GM18861 (cell line): ENCODE measurements at regions not wholly inside any gene's neighbourhood (a gene's known extent, or its start where the extent isn't known, plus 50 kb on each side); places are given as distances from the start of the nearest gene placed in this dataset.
"Not testable (repeated sequence)": the region's sequence is repeated elsewhere in the genome, so short reads cannot be mapped to it uniquely, and the experiment has no call there.

ENCODE experiments used
- ATAC-seq: cut with Tn5 transposase; IDR thresholded peaks from one replicate; pipeline ENCODE4 v1.9.1; 2021; ENCODE audit not compliant: unreplicated experiment

- ATAC-seq = no peak
Measured at GRCh38 chr13:71018544-71018943, 848.5 kb downstream of the DACH1 start.

- ATAC-seq = no peak
Measured at GRCh38 chr13:71017607-71018006, 849.4 kb downstream of the DACH1 start.

DNA sequence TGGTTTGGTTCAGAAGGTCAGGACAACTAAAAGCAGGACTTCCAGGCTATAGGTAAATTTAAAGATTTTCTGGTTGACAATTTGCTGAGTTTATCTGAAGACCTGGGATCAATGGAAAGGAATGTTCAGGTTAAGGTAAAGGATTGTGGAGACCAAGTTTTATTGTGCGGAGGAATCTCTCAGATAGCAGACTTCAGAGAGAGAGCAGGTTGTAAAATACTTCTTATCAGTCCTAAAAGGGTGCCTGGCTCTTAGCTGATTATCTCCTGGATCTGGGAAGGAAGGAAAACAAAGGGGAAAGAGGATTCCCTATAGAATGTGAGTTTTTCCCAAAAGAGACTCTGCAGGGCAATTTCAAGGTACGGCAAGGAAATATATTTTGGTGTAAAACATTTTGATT lies 851.5 kb downstream of the DACH1 start:
- no peak for ATAC-seq

- no peak for ATAC-seq
Measured at GRCh38 chr13:71015021-71015420, 852.0 kb downstream of the DACH1 start.

- ATAC-seq = no peak
Measured at GRCh38 chr13:71005919-71006318, 861.1 kb downstream of the DACH1 start.

DNA sequence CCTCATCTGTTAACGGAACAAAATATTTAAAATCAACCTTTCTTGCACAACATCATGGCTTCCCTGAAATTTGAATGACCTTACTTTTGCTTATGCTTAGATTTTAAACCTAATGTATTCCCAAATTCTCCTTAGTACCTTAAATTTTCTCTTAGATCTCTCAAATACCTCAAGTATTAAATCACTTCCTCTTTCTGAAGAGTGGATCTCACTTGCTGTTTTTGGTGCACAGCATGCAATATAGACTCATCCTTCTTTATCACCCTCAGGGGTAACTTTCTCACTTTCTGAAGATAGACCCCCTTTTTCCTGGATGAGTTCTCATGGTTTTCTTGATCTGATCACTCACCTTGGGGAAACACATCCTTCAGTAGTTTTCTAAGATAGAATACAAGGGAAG lies 871.7 kb downstream of the DACH1 start:
- no peak for ATAC-seq

DNA sequence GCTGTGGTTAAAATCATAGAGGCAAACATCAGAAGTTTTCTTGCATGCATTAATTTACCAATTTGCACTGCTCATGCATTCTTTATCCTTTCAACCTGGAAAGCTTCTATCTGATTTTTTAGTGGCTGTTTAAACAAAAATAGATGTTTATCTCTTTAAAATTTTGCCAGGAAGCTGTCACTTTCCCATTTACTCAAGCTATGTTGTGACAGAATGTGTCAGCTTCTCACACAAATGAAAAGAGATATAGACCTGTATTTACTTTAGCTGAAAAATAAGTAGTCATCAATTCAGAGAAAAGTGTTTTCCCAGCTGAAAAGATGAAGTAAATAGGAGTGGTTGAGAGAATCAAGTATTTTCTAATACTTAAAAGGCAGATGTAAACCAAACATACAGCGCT lies 872.8 kb downstream of the DACH1 start:
- no peak for ATAC-seq

- ATAC-seq = no peak
Measured at GRCh38 chr13:70987043-70987442, 878.8 kb upstream of the KLHL1 start.

DNA sequence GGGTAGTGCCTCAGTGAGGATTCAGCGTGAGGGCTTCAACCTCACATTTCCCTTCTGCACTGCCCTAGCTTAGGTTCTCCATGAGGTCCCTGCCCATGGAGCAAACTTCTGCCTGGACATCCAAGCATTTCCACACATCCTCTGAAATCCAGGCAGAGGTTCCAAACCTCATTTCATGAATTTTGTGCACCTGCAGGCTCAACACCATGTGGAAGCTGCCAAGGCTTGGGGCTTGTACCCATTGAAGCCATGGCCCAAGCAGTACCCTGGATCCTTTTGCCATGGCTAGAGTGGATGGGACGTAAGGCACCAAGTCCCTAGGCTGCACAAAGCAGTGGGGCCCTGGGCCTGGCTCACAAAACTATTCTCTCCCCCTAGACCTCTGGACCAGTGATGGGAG lies 877.1 kb upstream of the KLHL1 start:
- no peak for ATAC-seq

- ATAC-seq = not testable (repeated sequence)
Measured at GRCh38 chr13:70981219-70981618, 873.0 kb upstream of the KLHL1 start.

- no peak for ATAC-seq
Measured at GRCh38 chr13:70969321-70969720, 861.1 kb upstream of the KLHL1 start.

- no peak for ATAC-seq
Measured at GRCh38 chr13:70967564-70967963, 859.3 kb upstream of the KLHL1 start.

GRCh38 chr13:70964874-70965273 lies 856.6 kb upstream of the KLHL1 start:
- ATAC-seq = no peak

DNA sequence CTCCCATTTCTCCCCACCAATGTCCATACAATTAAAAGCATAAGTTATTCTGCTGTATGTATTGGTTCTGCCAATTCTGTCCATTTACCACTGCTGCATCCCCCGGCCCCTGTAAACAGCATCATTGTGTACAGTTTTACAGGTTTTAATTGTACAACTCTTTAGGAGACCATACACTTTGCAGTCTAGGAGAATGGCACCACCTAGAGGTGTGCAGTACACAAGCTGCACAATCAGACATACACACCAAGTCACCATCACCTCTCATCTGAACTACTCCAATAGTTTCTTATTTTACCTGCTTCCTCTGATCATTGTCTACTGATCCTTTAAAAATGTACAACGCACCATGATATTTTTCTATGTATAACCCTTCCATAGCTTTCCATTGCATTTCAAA lies 855.9 kb upstream of the KLHL1 start:
- no peak for ATAC-seq

- no peak for ATAC-seq
Measured at GRCh38 chr13:70960841-70961443, 852.7 kb upstream of the KLHL1 start.

- ATAC-seq = no peak
Measured at GRCh38 chr13:70959035-70959775, 851.0 kb upstream of the KLHL1 start.

- ATAC-seq = no peak
Measured at GRCh38 chr13:70955887-70956286, 847.6 kb upstream of the KLHL1 start.

DNA sequence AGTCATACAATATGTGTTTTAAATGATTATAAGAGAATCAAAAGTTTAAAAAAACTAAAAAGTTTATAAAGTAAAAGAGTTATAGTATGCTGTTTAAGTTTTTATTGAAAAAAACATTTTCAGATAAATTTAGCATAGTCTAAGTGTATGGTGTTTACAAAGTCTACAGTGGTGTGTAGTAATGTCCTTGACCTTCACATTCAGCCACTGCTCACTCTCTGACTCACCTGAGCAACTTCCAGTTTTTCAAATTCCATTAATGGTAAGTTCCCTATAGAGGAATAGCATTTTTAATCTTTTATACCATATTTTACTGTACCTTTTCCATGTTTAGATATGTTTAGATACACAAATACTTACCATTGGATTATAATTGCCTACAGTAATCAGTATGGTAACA lies 842.4 kb upstream of the KLHL1 start:
- ATAC-seq = no peak

GRCh38 chr13:70945506-70945905 lies 837.3 kb upstream of the KLHL1 start:
- ATAC-seq = no peak

DNA sequence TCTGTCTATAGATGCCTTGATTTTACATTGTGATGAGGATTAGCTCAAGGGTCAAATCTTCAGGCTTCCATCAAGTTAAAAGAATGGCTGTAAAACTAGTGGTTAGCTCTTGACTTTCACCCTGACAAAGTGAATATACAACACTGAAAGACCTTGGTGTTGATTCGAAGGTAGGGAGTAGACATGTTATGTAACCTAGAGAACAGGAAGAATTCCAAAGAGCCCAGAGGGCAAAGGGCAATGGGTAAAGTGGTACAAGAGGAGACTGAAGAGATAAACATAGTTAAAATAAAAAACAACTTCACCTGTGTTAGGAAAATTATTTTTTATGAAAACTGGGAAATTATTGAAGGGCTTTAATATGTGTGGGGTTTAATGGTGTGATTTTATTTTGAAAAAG lies 833.2 kb upstream of the KLHL1 start:
- no peak for ATAC-seq

DNA sequence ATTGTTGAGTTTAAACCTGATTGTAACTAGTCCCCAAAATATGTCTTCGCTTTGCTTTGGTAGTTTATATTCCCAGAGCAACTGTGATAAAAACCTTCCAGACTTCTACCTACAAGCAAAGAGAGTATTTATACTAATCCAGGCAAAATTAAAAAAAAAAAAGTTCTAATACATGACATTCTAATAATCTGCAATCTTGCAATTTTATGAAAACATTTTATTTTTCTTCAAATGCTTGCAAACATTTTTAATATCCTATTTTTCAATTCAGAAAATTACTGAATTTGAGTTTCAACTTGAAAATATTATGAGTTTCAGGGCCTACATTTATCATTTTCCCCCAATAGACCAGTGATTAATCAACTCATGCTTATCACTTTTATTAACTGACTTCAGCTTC lies 830.2 kb upstream of the KLHL1 start:
- no peak for ATAC-seq

- ATAC-seq = no peak
Measured at GRCh38 chr13:70932511-70932910, 824.3 kb upstream of the KLHL1 start.
